ENCODE measurements at regions not wholly inside any gene's neighbourhood (a gene's known extent, or its start where the extent isn't known, plus 50 kb on each side); places are given as distances from the start of the nearest gene placed in this dataset.

DNA sequence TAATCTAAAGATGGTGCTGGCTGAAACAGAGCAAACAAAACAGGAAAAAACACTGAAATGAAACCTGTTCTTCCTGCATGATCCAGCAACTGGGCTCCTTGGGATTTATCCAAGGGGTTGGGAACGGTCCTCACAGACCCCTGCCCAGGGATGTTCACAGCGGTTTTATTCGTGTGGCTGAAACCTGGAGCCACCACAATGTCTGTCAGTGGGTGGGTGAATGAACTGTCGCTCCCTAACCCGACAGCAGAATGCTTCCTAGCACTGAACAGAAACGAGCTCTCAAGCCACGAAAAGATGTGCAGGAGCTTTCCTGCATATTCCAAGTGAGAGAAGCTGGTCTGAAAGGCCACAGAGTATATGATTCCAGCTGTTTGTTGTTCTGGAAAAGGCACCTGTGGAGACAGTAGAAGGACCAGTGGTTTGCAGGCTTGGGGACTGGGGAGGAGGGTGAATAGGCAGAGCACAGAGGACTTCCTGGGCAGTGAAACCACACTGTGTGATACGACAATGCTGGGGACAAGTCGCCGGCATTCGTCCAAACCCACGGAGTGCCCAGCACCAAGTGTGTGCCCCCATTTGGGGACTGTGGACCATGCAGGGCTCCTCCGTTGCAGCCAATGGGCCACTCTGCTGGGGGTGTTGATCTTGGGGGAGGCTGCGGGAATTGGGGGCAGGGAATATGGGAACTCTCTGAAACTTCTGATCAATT, 73.9 kb downstream of the TEX29 start:
- Histone ChIP-seq H3K4me3 (no peak overlapping the region), H3K9me3 (no peaks in the 10 kb centered on the region), H3K4me1 (no peaks in the 10 kb centered on the region), H3K27ac (no peak overlapping the region), H3K36me3 (no peaks in the 10 kb centered on the region), H3K27me3 (no peaks in the 10 kb centered on the region)
- DNase-seq: no peak
- intact Hi-C loops (cut with DNase I; ENCODE audit: low total_unique reads) (no loop called here), in situ Hi-C loops (cut with MboI; ENCODE audit: low sequenced_read_pairs in 4 of 4) (no loop called here)
- no peak for ATAC-seq
- no peak for TF ChIP-seq POLR2A (IDR thresholded peaks at IDR 0.05)
- TF ChIP-seq, protein P1, sequence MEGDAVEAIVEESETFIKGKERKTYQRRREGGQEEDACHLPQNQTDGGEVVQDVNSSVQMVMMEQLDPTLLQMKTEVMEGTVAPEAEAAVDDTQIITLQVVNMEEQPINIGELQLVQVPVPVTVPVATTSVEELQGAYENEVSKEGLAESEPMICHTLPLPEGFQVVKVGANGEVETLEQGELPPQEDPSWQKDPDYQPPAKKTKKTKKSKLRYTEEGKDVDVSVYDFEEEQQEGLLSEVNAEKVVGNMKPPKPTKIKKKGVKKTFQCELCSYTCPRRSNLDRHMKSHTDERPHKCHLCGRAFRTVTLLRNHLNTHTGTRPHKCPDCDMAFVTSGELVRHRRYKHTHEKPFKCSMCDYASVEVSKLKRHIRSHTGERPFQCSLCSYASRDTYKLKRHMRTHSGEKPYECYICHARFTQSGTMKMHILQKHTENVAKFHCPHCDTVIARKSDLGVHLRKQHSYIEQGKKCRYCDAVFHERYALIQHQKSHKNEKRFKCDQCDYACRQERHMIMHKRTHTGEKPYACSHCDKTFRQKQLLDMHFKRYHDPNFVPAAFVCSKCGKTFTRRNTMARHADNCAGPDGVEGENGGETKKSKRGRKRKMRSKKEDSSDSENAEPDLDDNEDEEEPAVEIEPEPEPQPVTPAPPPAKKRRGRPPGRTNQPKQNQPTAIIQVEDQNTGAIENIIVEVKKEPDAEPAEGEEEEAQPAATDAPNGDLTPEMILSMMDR (IDR thresholded peaks at IDR 0.05 in 4 of 5, conservative IDR thresholded peaks at IDR 0.05 in 1 of 5): no peak

DNA sequence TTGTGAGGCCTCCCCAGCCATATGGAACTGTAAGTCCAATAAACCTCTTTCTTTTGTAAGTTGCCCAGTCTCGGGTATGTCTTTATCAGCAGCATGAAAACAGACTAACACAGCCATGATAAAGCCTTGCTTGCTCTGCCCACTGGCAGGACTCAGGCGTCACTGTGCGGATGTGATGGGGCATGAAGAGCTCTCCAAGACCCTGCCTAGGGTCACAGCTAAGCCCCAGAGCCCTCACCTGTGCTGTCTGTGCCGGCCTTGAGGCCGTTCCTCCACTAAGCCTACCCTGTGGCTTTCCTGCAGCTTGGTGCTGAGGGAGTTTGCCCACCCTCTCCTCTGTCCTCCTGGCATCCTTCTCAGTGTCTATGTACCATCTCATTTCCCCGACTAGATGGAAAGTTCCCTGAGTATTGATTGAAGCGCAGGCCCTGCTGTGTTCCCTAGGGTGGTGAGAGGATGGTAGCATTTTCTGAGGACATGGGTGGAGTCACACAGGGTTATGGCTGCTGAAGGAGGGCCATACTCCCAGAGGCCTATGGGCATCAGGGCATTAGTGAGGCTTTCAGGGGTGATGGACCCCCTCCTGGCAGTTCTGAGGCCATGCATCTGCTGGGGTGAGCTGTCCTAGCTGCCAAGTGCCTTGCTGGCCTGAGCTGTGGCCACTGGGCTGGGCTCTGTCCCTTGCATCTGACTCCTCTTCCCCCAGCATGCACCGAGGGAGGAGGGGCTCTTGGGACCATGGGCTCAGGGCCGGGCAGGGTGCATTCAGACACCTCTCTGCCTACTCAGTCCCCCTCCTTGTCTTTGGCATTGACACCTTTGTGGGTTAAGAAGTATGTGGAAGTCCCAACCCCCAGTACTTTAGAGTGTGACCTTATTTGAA, 75.3 kb downstream of the TEX29 start:
- no peak for TF ChIP-seq POLR2A (IDR thresholded peaks at IDR 0.05)
- TF ChIP-seq, protein P1 (IDR thresholded peaks at IDR 0.05 in 4 of 5, conservative IDR thresholded peaks at IDR 0.05 in 1 of 5): no peak
- no peaks in the 10 kb centered on the region for H3K4me1 ChIP-seq
- ATAC-seq (no peak), DNase-seq (no peak)
- no peaks in the 10 kb centered on the region for H3K27me3 ChIP-seq
- in situ Hi-C loops (cut with MboI; ENCODE audit: low sequenced_read_pairs in 4 of 4) (no loop called here), intact Hi-C loops (cut with DNase I; ENCODE audit: low total_unique reads) (no loop called here)
- H3K36me3 ChIP-seq: no peaks in the 10 kb centered on the region
- no peak overlapping the region for H3K27ac ChIP-seq
- no peaks in the 10 kb centered on the region for H3K9me3 ChIP-seq
- no peak overlapping the region for H3K4me3 ChIP-seq

DNA sequence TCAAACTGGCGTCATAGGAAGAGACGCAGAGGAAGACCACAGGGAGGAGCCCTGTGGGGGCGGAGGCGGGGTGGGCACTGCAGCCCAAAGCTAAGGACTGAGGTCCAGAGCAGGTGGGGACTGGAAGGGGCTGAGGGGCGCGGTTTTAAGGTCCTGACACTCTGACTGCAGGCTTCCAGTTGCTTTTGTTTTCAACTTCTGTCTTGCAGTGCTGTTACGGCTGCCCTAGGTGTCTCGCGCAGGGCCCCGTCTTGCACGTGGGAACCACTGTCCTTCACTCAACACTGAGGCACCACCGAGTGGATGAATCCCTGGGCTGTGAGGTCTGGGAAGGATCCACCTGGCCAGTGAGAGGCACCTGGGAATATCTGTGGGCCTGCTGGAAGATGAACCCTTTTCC, 76.0 kb downstream of the TEX29 start:
- H3K9me3 ChIP-seq: no peaks in the 10 kb centered on the region
- intact Hi-C loops (cut with DNase I; ENCODE audit: low total_unique reads) (no loop called here), in situ Hi-C loops (cut with MboI; ENCODE audit: low sequenced_read_pairs in 4 of 4) (no loop called here)
- H3K27me3 ChIP-seq: no peaks in the 10 kb centered on the region
- TF ChIP-seq POLR2A (IDR thresholded peaks at IDR 0.05): no peak
- TF ChIP-seq, protein P1 (IDR thresholded peaks at IDR 0.05 in 4 of 5, conservative IDR thresholded peaks at IDR 0.05 in 1 of 5): no peak
- H3K4me3 ChIP-seq: no peak overlapping the region
- no peak overlapping the region for H3K27ac ChIP-seq
- no peaks in the 10 kb centered on the region for H3K4me1 ChIP-seq
- no peaks in the 10 kb centered on the region for H3K36me3 ChIP-seq
- no peak for ATAC-seq
- DNase-seq: no peak

DNA sequence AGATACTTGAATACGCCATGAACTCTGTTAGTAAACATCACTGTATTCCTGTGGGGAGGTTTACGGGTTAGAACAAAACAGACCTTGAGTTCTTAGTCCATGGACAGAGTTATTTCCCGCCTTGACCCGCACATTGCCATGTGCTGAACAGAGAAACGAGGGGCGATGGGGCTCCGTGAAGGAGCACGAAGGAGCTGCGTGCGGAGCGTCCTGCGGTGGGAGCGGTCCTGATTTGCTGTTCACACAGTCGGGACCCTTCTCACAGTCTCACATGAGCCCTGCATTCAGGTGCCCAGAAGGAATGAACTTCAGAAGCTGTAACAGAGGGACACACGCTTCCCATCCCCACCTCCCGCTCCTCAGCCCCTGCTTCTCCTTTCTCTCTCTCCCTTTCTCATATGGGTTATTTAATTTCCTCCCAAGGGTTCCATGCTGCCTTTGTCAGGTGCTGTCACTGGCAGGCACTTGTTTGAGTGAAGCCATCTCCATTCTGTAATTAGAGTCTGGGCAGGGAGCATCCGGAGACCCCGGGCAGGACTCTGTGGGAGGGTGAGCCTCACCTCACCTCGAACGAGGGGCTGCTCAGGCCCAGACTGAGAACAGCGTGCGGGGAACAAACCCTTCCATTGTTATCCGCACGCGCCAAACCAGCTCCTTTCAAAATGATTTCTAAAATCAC, 76.9 kb downstream of the TEX29 start:
- ATAC-seq: no peak
- no peak for DNase-seq
- intact Hi-C loops (cut with DNase I; ENCODE audit: low total_unique reads) (no loop called here), in situ Hi-C loops (cut with MboI; ENCODE audit: low sequenced_read_pairs in 4 of 4) (no loop called here)
- Histone ChIP-seq H3K4me3 (no peak overlapping the region), H3K27me3 (no peaks in the 10 kb centered on the region), H3K9me3 (no peaks in the 10 kb centered on the region), H3K36me3 (no peaks in the 10 kb centered on the region), H3K27ac (no peak overlapping the region), H3K4me1 (no peaks in the 10 kb centered on the region)
- no peak for TF ChIP-seq POLR2A (IDR thresholded peaks at IDR 0.05)
- TF ChIP-seq, protein P1 (IDR thresholded peaks at IDR 0.05 in 4 of 5, conservative IDR thresholded peaks at IDR 0.05 in 1 of 5): no peak
